Mesodermal cell (in vitro differentiated cells): ENCODE measurements at regions not wholly inside any gene's neighbourhood (a gene's known extent, or its start where the extent isn't known, plus 50 kb on each side); places are given as distances from the start of the nearest gene placed in this dataset.

Experiments used
- H3K27ac ChIP-seq: 2 replicates; pipeline ENCODE4 v1.7.0; 2013; ENCODE audit warnings: mild to moderate bottlenecking, low read depth, low read length, moderate library complexity; ENCODE audit not compliant: severe bottlenecking
- H3K36me3 ChIP-seq: 2 replicates; pipeline ENCODE4 v1.7.1; 2013; ENCODE audit warnings: mild to moderate bottlenecking, low read length, moderate library complexity; ENCODE audit not compliant: control insufficient read depth, insufficient read depth
- H3K4me1 ChIP-seq: one replicate; pipeline ENCODE4 v1.7.1; 2013; ENCODE audit warnings: mild to moderate bottlenecking, low read length; ENCODE audit not compliant: insufficient read depth, control insufficient read depth, poor library complexity, severe bottlenecking
- H3K4me3 ChIP-seq: 2 replicates; pipeline ENCODE4 v1.7.0; 2013; ENCODE audit warnings: low read length, control low read depth, mild to moderate bottlenecking; ENCODE audit not compliant: insufficient read depth, poor library complexity, severe bottlenecking; ENCODE audit errors: extremely low read depth
- H3K9me3 ChIP-seq: 2 replicates; pipeline ENCODE4 v1.7.1; 2013; ENCODE audit warnings: mild to moderate bottlenecking, low read length, moderate library complexity; ENCODE audit not compliant: control insufficient read depth
- WGBS, 2 experiments: methylation state at CpG; one replicate each; pipeline ENCODE4 v1.1.5; 2013; ENCODE audit warnings: missing lambda C conversion rate in 2 of 2; ENCODE audit not compliant: insufficient coverage in 2 of 2; 5-methylcytosine and 5-hydroxymethylcytosine counted together

- 78 to 89% methylated on average over 2 of the region's 6 CpGs for WGBS, 2 experiments
- Histone ChIP-seq H3K4me3 (no peak overlapping the region), H3K36me3 (no peaks in the 10 kb centered on the region), H3K9me3 (peaks cover 5% of the 10 kb centered on the region), H3K4me1 (no peaks in the 10 kb centered on the region), H3K27ac (no peak overlapping the region)
Measured at GRCh38 chr7:136049818-136050461, 72.8 kb upstream of the MTPN start.

GRCh38 chr7:136049117-136049516, 72.0 kb upstream of the MTPN start:
- Histone ChIP-seq H3K9me3 (peaks cover 5% of the 10 kb centered on the region), H3K36me3 (no peaks in the 10 kb centered on the region), H3K27ac (no peak overlapping the region), H3K4me1 (no peaks in the 10 kb centered on the region), H3K4me3 (no peak overlapping the region)
- 88 to 94% methylated on average over 3 to 5 of the region's 7 CpGs for WGBS, 2 experiments

DNA sequence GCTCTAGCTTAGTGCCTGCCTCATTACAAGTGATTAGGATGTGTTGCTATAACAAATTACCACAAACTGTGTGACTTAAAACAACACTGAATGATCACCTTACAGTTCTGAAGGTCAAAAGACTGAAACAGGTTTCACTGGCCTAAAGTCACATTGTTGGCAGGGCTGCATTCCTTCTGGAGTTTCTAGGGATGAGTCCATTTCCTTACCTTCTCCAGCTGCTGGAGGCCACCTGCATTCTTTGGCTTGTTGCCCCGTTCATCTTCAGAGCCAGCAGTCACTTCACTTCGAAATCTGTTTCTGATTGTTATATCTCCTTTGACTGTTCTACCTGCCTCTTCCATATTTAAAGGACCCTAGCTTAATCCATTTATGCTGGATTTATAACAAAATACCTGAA, 69.4 kb upstream of the MTPN start:
- no peak overlapping the region for H3K27ac ChIP-seq
- 57 to 83% methylated on average over 1 to 2 of the region's 2 CpGs for WGBS, 2 experiments

DNA sequence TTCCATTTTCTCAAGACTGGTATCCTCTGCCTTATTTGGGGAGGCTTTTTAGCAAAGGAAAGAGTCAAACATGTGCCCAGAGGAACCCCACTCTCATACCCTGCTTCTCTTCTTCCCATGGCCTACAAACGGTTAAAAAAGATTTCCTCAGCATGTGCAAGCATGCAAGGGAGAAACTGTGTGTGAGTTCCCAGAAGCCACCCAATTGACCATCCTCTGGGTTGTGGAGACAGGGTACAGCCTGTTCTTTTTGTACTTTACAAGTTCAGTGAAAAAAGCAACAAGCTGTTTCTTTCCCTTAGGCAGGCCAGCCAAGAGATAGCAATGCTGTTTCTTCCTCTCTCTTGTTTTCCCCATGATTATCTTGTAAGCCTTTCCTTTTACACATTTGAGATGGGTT, 68.8 kb upstream of the MTPN start:
- no peak overlapping the region for H3K4me3 ChIP-seq
- no peak overlapping the region for H3K27ac ChIP-seq
- no peaks in the 10 kb centered on the region for H3K4me1 ChIP-seq
- H3K36me3 ChIP-seq: no peaks in the 10 kb centered on the region
- peaks cover 5% of the 10 kb centered on the region for H3K9me3 ChIP-seq
- no CpG with 5 or more reads among the region's 1 CpG for WGBS, 2 experiments

More for the DNA sequence above, 69.4 kb upstream of the MTPN start:
- Histone ChIP-seq H3K36me3 (no peaks in the 10 kb centered on the region), H3K4me1 (no peaks in the 10 kb centered on the region), H3K9me3 (peaks cover 5% of the 10 kb centered on the region), H3K4me3 (no peak overlapping the region)

GRCh38 chr7:136045181-136045580, 68.0 kb upstream of the MTPN start:
- H3K36me3 ChIP-seq: no peaks in the 10 kb centered on the region
- peaks cover 5% of the 10 kb centered on the region for H3K9me3 ChIP-seq
- H3K27ac ChIP-seq: no peak overlapping the region
- WGBS, 2 experiments: 74 to 83% methylated on average over 3 of the region's 3 CpGs
- H3K4me1 ChIP-seq: no peaks in the 10 kb centered on the region
- H3K4me3 ChIP-seq: no peak overlapping the region

DNA sequence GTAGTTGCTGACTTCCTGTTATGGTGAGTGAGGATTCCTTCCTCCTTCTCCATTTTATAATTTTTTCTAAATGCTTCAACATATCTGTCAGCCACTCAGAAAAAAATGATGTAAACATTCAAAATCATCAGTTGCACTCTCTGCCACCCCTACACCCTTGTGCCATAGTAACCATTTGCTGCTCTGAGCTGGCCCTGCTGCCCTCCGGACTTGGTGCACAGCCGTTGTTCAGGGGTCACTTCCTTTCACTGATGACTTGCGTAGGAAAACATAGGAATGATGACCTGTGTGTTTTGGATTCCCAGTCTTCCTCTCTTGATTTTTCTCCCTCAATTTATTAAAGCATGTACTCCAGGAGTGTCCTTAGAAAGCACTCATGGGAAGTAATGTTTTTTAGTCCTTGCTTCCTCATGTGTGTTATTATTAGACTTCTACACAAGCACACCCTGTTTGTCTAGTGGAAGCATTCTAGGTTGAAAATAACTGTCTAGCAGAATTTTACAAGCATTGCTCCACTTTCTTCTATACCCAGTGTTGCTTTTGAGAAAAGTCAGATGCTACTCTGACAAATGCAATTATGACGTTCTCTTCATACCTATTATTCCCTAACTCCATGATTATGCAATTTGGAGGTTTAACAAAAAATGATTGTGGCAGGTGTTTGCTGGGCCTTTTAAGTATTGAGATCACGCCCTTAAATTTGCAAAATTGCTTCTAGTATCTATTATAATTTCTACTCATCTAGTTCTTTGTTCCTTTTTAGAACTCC, 62.6 kb upstream of the MTPN start:
- no peaks in the 10 kb centered on the region for H3K36me3 ChIP-seq
- 100% methylated on average over 2 of the region's 5 CpGs; no CpG with 5 or more reads in 1 of the 2 experiments for WGBS, 2 experiments
- no peaks in the 10 kb centered on the region for H3K4me1 ChIP-seq
- H3K4me3 ChIP-seq: no peak overlapping the region
- no peak overlapping the region for H3K27ac ChIP-seq
- no peaks in the 10 kb centered on the region for H3K9me3 ChIP-seq

DNA sequence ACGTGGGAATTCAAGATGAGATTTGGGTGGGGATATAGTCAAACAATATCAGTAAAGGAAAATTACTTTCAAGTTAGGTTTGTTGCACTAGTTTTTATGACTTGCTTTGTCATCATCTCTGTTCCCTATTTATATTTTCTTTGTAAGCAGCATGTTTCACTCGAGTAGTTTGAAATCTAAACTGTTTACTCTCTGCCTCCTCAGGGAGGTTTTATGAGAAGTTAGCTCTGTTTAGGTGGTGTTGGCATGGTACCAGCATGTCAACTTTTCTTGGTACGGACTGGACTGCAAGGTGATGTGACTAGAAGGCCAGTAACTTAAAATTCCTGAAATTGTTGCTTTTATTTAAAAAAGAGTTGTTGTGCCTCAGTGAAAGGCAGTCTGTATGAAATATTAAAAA, 59.2 kb upstream of the MTPN start:
- no peak overlapping the region for H3K4me3 ChIP-seq
- no peaks in the 10 kb centered on the region for H3K36me3 ChIP-seq
- peak overlapping the region; percentile 71 for H3K27ac ChIP-seq
- peaks cover 4% of the 10 kb centered on the region for H3K4me1 ChIP-seq
- WGBS, 2 experiments: 83 to 100% methylated on average over 1 of the region's 3 CpGs
- H3K9me3 ChIP-seq: no peaks in the 10 kb centered on the region

DNA sequence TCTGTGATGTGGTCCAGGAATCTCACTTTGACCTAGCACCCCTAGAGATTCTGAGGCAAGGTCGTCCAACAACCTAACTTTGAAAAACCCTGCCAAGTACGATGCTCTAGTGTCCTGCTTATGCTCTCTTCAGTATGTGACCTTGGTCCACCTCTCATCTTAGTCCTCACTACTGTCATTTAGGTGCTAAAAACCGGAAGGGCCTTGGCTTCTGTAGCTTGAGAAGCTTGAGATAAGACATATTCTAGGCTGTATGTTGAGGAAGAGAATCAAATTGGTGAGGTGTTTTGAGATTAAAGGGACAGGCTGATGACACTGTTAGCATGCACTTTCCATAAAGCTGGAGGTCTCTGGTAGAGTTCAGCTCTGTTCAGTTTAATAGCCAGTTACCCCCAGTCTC, 57.0 kb upstream of the MTPN start:
- peak overlapping the region; percentile 57 for H3K27ac ChIP-seq
- H3K4me1 ChIP-seq: peaks cover 4% of the 10 kb centered on the region
- no peaks in the 10 kb centered on the region for H3K36me3 ChIP-seq
- 80 to 94% methylated on average over 1 to 2 of the region's 3 CpGs for WGBS, 2 experiments
- H3K9me3 ChIP-seq: no peaks in the 10 kb centered on the region
- no peak overlapping the region for H3K4me3 ChIP-seq

- peak overlapping the region; percentile 57 for H3K27ac ChIP-seq
- WGBS, 2 experiments: 86 to 100% methylated on average over 1 to 2 of the region's 6 CpGs
Measured at GRCh38 chr7:136033413-136034031, 56.4 kb upstream of the MTPN start.

DNA sequence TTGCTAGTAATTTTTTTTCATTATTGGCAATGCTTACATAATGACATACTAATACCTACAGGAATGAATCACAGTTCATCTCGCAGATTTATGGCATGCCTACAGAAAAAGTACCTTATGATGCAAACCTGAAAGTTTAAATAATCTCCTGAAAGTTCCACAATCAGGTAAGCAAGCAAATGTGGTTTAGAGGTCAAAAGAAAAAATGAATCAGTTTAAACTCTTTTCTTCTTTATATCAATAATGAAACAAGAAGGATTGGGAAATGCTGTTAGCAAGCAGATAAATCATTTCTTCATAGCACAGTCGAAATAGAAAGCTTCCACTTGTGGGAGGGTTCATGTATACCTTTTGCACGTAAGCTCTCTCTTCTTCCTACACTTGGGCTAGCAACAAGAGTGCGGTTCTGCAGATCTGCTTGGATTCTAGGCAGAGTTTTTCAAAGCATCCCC, 53.7 kb upstream of the MTPN start:
- Histone ChIP-seq H3K36me3 (no peaks in the 10 kb centered on the region), H3K4me1 (peaks cover 4% of the 10 kb centered on the region), H3K4me3 (no peak overlapping the region), H3K27ac (no peak overlapping the region), H3K9me3 (no peaks in the 10 kb centered on the region)
- WGBS, 2 experiments: 70 to 81% methylated on average over 2 to 3 of the region's 4 CpGs

More at GRCh38 chr7:136033413-136034031, 56.4 kb upstream of the MTPN start:
- no peaks in the 10 kb centered on the region for H3K9me3 ChIP-seq
- peaks cover 4% of the 10 kb centered on the region for H3K4me1 ChIP-seq
- no peak overlapping the region for H3K4me3 ChIP-seq
- H3K36me3 ChIP-seq: no peaks in the 10 kb centered on the region
